Activated naive CD4-positive, alpha-beta T cell treated with anti-CD3 and anti-CD28 coated beads, Interleukin-2, amount 50 U/mL, for 24 hours (primary cell): ENCODE measurements at regions not wholly inside any gene's neighbourhood (a gene's known extent, or its start where the extent isn't known, plus 50 kb on each side); places are given as distances from the start of the nearest gene placed in this dataset.

Experiments
- H3K27ac Mint-ChIP-seq: one replicate; pipeline ENCODE4 v1.8.0; 2021; ENCODE audit warnings: mild to moderate bottlenecking, mixed read lengths
- H3K27me3 Mint-ChIP-seq: one replicate; pipeline ENCODE4 v1.8.0; 2021; ENCODE audit warnings: mixed read lengths
- H3K36me3 Mint-ChIP-seq: one replicate; pipeline ENCODE4 v1.8.0; 2021; ENCODE audit warnings: mixed read lengths
- H3K4me1 Mint-ChIP-seq: one replicate; pipeline ENCODE4 v1.8.0; 2021; ENCODE audit warnings: mixed read lengths
- H3K4me3 Mint-ChIP-seq: one replicate; pipeline ENCODE4 v1.8.0; 2021; ENCODE audit warnings: mild to moderate bottlenecking, mixed read lengths
- H3K9me3 Mint-ChIP-seq: one replicate; pipeline ENCODE4 v1.8.0; 2021; ENCODE audit warnings: mixed read lengths

DNA sequence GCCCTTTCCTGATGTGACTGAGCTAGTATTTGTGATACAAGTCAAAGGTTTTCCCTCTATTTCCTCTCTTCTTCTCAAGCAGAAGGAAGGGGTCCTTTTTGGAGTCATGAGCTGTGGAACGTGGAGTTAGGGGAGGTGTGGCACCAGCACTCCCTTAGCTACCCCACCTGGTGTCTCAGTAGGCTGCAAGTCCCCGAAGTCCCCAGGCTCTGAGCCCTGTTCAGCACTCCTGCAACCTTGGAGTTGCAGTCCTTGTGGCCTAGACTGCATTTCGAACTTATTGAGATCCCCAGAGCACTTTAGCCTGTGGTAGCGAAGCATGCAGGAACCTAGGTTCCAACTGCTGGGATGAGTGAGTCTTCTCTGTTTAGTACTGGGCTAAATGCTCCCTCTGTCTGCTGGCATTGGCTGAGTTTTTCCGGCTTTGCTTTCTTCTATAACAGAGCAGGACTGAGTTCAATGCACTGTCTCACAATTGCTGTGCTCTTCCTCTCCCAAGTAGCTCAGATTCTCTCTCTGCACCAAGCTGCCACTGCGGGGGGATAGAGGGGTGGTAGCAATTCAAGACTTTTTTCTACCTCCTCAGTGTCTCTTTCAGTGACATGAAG, 600.7 kb upstream of the CDH9 start:
- Mint-ChIP-seq H3K9me3 (peaks cover 11% of the 10 kb centered on the region), H3K27ac (no peak overlapping the region), H3K4me1 (no peaks in the 10 kb centered on the region), H3K4me3 (no peak overlapping the region), H3K27me3 (no peaks in the 10 kb centered on the region), H3K36me3 (no peaks in the 10 kb centered on the region)

DNA sequence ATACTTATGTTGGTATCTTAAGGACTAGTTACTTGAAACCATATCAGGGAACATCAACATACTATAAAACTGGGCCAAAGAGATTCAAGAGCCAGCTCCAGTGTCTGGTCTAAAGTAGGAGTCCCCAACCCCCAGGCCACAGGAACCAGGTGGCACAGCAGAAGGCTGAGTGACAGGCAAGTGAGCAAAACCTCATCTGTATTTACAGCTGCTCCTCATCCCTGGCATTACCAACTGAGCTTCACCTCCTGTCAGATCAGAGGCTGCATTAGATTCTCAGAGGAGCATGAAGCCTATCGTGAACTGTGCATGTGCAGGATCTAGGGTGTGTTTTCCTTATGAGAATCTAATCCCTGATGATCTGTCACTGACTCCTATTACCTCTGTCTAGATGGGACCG, 581.6 kb upstream of the CDH9 start:
- no peak overlapping the region for H3K27ac Mint-ChIP-seq
- H3K4me3 Mint-ChIP-seq = no peak overlapping the region
- no peaks in the 10 kb centered on the region for H3K9me3 Mint-ChIP-seq
- no peaks in the 10 kb centered on the region for H3K4me1 Mint-ChIP-seq
- H3K36me3 Mint-ChIP-seq = no peaks in the 10 kb centered on the region
- no peaks in the 10 kb centered on the region for H3K27me3 Mint-ChIP-seq

DNA sequence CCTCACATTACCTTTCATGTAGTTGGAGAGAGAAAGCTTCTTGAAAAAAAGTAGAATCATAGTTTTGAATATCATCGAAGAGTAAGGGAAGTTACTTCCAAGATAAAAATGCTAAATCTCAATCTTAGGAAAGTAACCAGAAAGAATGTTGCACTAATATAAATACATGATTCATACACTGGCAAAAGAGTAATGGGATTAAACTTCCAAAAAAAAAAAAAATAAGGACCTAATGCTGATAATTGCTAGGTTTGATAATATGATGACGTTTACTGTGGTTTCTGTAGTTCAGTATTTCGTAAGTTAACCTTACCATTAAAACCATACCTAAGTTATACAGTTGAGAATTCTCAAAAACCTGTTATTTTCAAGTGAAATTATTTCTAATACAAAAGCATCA, 573.8 kb upstream of the CDH9 start:
- no peak overlapping the region for H3K27ac Mint-ChIP-seq
- no peaks in the 10 kb centered on the region for H3K36me3 Mint-ChIP-seq
- H3K9me3 Mint-ChIP-seq = no peaks in the 10 kb centered on the region
- H3K4me1 Mint-ChIP-seq = no peaks in the 10 kb centered on the region
- no peaks in the 10 kb centered on the region for H3K27me3 Mint-ChIP-seq
- H3K4me3 Mint-ChIP-seq = no peak overlapping the region

DNA sequence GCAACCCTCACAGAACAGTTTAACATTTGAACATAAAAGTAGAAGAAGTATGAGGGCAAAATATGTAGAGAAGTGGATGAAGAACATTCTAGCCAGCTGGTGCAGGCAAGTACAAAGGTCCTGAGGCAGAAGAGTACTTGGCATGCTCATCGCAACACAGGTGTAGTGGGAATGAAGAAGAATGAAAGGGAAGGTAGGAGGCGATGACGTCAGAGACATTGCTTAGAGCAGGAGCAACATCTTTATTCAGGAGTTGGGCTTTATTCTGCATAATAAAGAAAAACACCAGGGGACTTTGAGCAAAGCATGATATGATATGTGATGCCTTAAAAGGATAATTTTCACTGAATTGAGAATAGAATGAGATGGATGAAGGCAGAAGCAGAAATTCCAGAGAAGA, 570.6 kb upstream of the CDH9 start:
- Mint-ChIP-seq H3K4me1 (no peaks in the 10 kb centered on the region), H3K27me3 (no peaks in the 10 kb centered on the region), H3K27ac (no peak overlapping the region), H3K36me3 (no peaks in the 10 kb centered on the region), H3K9me3 (no peaks in the 10 kb centered on the region), H3K4me3 (no peak overlapping the region)

DNA sequence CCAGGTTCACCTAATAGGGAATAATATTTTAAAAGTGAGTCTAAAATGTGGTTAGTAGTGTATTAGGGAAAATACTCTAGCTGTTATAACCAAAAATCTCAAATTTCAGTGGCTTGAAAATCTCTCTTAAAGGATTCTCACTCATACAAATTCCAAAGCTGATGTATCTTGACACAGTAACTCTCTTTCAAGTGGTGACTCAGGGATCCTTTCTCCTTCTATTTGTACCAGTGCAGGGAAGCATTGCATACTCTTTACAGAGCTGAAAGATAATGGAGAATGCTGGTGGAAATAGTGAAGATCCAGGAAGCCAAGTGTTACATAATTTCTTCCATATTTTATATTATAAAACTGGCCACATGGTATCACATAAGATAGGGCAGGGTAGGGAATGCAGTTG, 560.2 kb upstream of the CDH9 start:
- Mint-ChIP-seq H3K36me3 (no peaks in the 10 kb centered on the region), H3K4me3 (no peak overlapping the region), H3K27ac (no peak overlapping the region), H3K9me3 (peaks cover 17% of the 10 kb centered on the region), H3K27me3 (no peaks in the 10 kb centered on the region), H3K4me1 (no peaks in the 10 kb centered on the region)

DNA sequence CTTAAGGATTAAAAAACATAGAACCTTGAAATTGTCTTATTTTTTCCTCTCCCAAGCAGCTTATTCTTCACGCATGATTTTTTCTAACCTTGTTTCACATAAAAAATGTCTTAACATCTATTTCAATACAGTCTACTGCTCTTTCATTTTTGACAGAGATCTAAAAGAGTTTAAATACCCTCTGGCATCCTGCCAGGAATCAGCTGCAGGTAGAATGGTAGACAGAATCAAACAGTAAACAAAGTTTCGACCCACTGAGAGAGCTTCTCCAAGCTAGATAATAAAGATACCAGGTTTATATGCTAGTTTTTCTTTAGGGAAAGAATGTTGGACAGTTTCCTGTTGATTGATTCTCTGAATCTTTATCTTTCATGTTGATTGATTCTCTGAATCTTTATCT, 555.8 kb upstream of the CDH9 start:
- Mint-ChIP-seq H3K4me1 (no peaks in the 10 kb centered on the region), H3K4me3 (no peak overlapping the region), H3K27ac (no peak overlapping the region), H3K27me3 (no peaks in the 10 kb centered on the region), H3K36me3 (no peaks in the 10 kb centered on the region), H3K9me3 (peaks cover 13% of the 10 kb centered on the region)

DNA sequence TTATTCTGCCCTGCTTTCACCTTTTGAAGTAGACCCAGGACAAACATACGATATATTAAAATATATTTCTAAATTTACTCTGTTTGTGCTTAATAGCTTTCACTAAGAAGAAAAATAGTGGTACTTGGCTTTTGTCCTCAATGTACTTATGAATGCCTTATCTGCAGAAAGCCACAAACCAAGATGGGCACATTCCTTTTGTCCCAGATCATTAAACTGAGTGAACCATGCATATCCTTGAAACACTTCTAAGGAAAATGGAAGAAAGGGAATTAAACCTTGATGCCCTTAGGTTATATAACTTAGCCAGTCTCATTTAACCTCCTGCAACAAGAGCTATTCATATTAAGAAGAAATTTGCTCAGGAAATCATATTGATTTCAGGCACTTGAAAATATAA, 553.8 kb upstream of the CDH9 start:
- no peaks in the 10 kb centered on the region for H3K36me3 Mint-ChIP-seq
- H3K9me3 Mint-ChIP-seq = peaks cover 25% of the 10 kb centered on the region
- no peaks in the 10 kb centered on the region for H3K4me1 Mint-ChIP-seq
- no peaks in the 10 kb centered on the region for H3K27me3 Mint-ChIP-seq
- no peak overlapping the region for H3K4me3 Mint-ChIP-seq
- no peak overlapping the region for H3K27ac Mint-ChIP-seq

DNA sequence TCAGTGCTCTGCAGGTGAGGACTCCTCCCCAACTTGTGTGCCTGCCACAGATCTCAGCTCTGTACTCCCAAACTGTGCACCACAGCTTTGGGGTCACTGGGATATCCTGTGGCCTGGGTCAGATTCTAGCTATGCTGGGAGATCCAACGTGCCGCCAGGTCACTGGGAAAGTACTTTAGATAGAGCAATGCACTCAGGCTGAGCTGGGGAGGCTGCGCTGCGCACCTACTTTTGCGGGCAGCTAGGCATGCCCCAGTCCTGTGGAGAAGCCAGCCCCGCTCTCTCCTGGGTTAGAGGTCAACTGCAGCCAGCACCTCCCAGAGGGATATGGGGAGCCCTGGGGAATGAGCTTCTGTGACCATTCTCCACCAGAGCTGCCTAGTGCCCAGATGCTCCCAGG, 552.1 kb upstream of the CDH9 start:
- Mint-ChIP-seq H3K36me3 (no peaks in the 10 kb centered on the region), H3K4me3 (no peak overlapping the region), H3K9me3 (peaks cover 29% of the 10 kb centered on the region), H3K27me3 (no peaks in the 10 kb centered on the region), H3K4me1 (no peaks in the 10 kb centered on the region), H3K27ac (no peak overlapping the region)

DNA sequence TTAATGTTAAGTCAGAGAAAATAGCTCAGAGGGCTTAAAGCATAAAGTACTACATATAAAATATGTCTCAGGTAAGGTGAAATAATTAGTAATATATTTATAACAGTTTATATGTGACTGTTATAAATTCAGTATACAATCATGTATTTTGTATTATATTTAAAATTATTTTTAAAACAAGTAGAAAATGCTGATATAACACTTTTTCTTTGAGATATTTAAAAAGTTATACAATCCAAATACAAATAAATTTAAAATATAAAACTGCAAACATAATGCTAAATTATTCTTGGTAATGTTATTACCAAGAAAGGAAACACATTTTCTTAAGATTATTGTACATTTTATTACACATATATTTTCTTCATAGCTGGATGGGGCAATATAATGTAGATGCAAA, 539.9 kb upstream of the CDH9 start:
- Mint-ChIP-seq H3K4me1 (no peaks in the 10 kb centered on the region), H3K9me3 (no peaks in the 10 kb centered on the region), H3K27me3 (no peaks in the 10 kb centered on the region), H3K4me3 (no peak overlapping the region), H3K36me3 (no peaks in the 10 kb centered on the region), H3K27ac (no peak overlapping the region)

DNA sequence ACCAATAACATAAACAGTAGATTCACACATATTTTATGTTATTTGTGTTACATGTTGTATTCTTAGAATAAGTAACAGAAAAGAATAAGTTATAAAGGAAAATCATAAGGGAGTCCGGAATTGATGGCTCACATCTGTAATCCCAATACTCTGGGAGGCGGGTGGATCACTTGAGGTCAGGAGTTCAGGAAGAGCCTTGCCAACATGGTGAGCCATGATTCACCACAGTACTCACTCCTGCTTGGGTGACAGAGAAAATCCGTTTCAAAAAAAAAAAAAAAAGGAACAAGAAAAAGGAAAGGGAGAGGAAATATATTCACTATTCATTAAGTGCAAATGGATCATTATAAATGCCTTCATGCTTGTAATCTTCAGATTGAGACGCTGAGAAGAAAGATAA, 533.3 kb upstream of the CDH9 start:
- H3K27me3 Mint-ChIP-seq = no peaks in the 10 kb centered on the region

DNA sequence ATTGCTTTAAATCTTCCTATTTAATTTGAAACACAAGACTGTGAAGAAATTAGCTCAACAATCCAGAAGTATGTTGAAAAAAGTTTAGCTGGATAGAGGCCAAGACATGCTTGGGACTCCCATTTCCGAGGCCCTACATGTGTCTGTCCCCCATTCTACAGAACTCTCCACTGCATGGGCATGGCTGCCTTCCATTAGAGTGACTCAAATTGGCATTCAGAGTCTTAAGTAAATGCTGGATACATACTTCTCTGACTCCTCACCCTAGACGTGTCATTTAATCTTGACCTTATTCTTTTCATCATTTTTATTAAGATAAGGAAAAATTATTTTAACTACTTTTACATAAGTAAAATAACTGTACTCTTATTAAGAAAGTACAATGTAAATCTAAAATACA, 530.4 kb upstream of the CDH9 start:
- Mint-ChIP-seq H3K4me1 (no peaks in the 10 kb centered on the region), H3K4me3 (no peak overlapping the region), H3K36me3 (no peaks in the 10 kb centered on the region), H3K27me3 (no peaks in the 10 kb centered on the region), H3K9me3 (no peaks in the 10 kb centered on the region), H3K27ac (no peak overlapping the region)

More for the DNA sequence above, 533.3 kb upstream of the CDH9 start:
- H3K4me3 Mint-ChIP-seq = no peak overlapping the region
- H3K9me3 Mint-ChIP-seq = no peaks in the 10 kb centered on the region
- H3K27ac Mint-ChIP-seq = no peak overlapping the region
- H3K36me3 Mint-ChIP-seq = no peaks in the 10 kb centered on the region
- no peaks in the 10 kb centered on the region for H3K4me1 Mint-ChIP-seq

DNA sequence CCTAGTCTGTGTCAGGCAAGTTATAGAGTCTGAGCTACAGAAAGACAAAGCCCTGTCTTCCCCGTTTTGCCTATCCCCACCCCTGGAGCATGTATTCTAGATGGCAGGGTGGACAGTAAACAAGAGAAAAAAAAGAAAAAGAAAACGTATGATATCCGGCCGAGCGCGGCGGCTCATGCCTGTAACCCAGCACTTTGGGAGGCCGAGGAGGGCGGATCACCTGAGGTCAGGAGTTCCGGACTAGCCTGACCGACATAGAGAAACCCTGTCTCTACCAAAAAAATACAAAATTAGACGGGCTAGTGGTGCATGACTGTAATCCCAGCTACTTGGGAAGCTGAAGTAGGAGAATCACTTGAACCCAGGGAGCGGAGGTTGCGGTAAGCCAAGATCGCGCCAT, 523.0 kb upstream of the CDH9 start:
- no peaks in the 10 kb centered on the region for H3K27me3 Mint-ChIP-seq
- H3K36me3 Mint-ChIP-seq = no peaks in the 10 kb centered on the region

DNA sequence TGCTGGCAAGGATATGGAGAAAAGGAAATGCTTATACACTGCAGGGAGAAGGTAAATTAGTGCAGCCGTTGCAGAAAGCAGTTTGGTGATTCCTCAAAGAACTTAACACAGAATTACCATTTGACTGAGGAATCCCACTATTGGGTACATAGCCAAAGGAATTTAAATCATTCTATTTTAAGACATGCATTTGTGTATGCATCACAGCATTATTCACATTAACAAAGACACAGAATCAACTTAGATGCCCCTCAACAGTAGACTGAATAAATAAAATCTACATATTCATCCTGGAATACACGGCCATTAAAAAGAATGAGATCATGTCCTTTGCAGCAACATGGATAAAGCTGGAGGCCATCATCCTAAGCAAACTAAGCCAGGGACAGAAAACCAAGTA, 510.1 kb upstream of the CDH9 start:
- H3K36me3 Mint-ChIP-seq = no peaks in the 10 kb centered on the region
- no peaks in the 10 kb centered on the region for H3K4me1 Mint-ChIP-seq
- no peaks in the 10 kb centered on the region for H3K27me3 Mint-ChIP-seq
- no peak overlapping the region for H3K4me3 Mint-ChIP-seq
- no peak overlapping the region for H3K27ac Mint-ChIP-seq
- H3K9me3 Mint-ChIP-seq = peaks cover 4% of the 10 kb centered on the region

More for the DNA sequence above, 523.0 kb upstream of the CDH9 start:
- Mint-ChIP-seq H3K4me1 (no peaks in the 10 kb centered on the region), H3K27ac (no peak overlapping the region), H3K9me3 (peaks cover 4% of the 10 kb centered on the region), H3K4me3 (no peak overlapping the region)

DNA sequence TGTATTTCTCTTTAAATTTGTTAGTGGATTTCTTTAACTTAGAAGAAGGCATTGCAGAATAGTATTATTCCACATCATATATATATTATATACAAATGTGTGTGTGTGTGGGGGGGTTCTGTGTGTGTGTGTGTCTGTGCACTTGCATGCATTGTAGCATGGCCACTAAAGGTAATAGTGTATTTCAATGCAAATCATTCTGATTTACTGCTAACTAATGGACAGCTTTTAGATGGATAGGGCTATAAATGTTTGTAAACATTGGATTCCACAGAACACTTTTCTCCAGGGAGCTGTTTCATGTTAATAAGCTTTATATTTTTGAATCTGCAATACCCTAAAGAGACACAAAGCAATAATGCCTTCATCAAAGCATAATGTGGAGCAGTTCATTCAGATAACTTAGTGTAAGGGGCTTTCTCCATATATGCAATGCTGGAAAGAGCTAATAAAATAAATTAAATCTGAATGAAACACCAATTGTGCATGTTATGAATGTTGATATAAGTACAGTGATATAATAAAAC, 496.7 kb upstream of the CDH9 start:
- H3K27me3 Mint-ChIP-seq = no peaks in the 10 kb centered on the region
- H3K9me3 Mint-ChIP-seq = peaks cover 25% of the 10 kb centered on the region
- no peak overlapping the region for H3K4me3 Mint-ChIP-seq
- H3K27ac Mint-ChIP-seq = no peak overlapping the region
- H3K36me3 Mint-ChIP-seq = no peaks in the 10 kb centered on the region
- no peaks in the 10 kb centered on the region for H3K4me1 Mint-ChIP-seq

DNA sequence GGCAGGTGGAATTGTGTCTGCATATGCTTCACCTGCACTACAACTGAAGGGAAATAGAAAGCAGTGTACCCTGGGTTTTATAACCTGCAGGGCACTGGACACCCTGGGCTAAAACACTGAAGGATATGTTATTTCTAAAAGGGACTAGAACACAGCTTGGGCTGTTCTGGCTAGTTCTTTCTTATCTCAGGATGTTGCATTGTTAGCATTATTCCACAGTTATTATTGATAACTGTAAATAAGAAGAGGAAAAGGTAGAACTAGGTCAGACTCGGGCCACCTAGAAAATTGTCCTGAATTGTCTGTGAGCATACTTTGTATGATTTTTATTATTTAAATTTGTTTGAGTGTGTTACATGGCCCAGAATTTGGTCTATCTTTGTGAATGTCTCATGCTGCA, 493.9 kb upstream of the CDH9 start:
- H3K27ac Mint-ChIP-seq = no peak overlapping the region
- H3K9me3 Mint-ChIP-seq = peaks cover 17% of the 10 kb centered on the region
- no peaks in the 10 kb centered on the region for H3K36me3 Mint-ChIP-seq
- H3K27me3 Mint-ChIP-seq = no peaks in the 10 kb centered on the region
- H3K4me3 Mint-ChIP-seq = no peak overlapping the region
- no peaks in the 10 kb centered on the region for H3K4me1 Mint-ChIP-seq

DNA sequence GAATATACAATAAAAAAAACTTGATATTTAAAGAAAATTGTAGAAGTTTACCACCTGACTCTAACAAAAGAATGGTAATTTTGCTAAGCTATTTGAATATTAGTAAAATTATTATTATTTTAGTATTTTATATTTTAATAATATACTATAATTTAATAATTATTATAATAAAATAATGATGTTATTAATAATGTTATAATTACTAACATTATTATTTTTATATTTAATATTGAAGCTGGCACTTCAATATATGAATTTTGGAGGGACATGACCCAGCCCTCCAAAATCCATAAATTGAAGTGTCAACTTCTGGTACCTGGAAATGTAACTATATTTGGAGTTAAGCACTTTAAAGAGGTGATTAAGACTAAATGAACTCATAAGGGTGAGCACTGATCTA, 486.1 kb upstream of the CDH9 start:
- no peak overlapping the region for H3K27ac Mint-ChIP-seq
- no peaks in the 10 kb centered on the region for H3K4me1 Mint-ChIP-seq
- no peak overlapping the region for H3K4me3 Mint-ChIP-seq
- H3K36me3 Mint-ChIP-seq = no peaks in the 10 kb centered on the region
- peaks cover 11% of the 10 kb centered on the region for H3K9me3 Mint-ChIP-seq
- H3K27me3 Mint-ChIP-seq = no peaks in the 10 kb centered on the region

DNA sequence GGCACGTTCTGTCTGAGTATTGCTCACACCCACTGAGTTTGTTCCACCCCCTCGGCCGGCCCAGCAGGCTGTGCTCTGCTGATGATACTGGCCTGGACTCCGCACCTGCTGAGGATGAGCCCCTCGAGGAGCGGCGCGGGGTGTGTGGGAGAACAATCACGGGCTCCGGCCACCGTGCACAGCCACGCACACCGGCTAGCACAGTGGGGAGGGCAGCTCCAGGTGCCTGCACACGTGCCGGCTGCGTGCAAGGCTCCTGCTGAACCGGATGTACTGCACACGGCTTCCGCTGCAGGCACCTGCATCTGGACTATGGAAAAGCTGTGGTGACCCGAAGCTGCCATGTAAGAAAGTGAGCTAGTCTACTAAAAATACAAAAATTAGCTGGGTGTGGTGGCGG, 485.2 kb upstream of the CDH9 start:
- Mint-ChIP-seq H3K4me3 (no peak overlapping the region), H3K9me3 (peaks cover 11% of the 10 kb centered on the region)

More for the DNA sequence above, 485.2 kb upstream of the CDH9 start:
- H3K27ac Mint-ChIP-seq = no peak overlapping the region
- H3K36me3 Mint-ChIP-seq = no peaks in the 10 kb centered on the region
- no peaks in the 10 kb centered on the region for H3K4me1 Mint-ChIP-seq
- H3K27me3 Mint-ChIP-seq = no peaks in the 10 kb centered on the region
